Heart left ventricle (tissue), 13 donors: ENCODE measurements at regions not wholly inside any gene's neighbourhood (a gene's known extent, or its start where the extent isn't known, plus 50 kb on each side); places are given as distances from the start of the nearest gene placed in this dataset.

ENCODE experiments used
- CTCF ChIP-seq, 12 donors: fragments of 200-600 bp; sonication (generic) in 4 of 12; IDR thresholded peaks; one replicate each; pipeline versions ENCODE4 v1.5.0 to v1.8.0; 2018 to 2022; ENCODE audit warnings: antibody characterized with exemption in 12 of 12, mild to moderate bottlenecking in 5 of 12
- POLR2A ChIP-seq, 2 donors: fragments of 450-650 bp; IDR thresholded peaks; one replicate each; pipeline ENCODE4 v1.6.1; 2017; ENCODE audit warnings: antibody characterized with exemption in 2 of 2, mild to moderate bottlenecking in 2 of 2, moderate library complexity in 2 of 2
- donor health status: ischemic (EF 13 %, LVEDD 7.1; RV severe dilation, severe dysfunction).
- donor health status: DM: no; HTN: yes; CAD: no.
- donor health status: DM: no; HTN: no; CAD: no.
- donor health status: ischemic (EF 25% LVEDD 6.9; RV normal size, moderate dysfunction).
- donor health status: ischemic (EF 25% LVEDD 5.7; RV mildly dilated, moderate dysfunction).
- donor health status: ischemic (EF 35%, LVEDD 5.7; RV mildly dilated, moderate dysfunction).
- donor health status: nonischemic (EF 11% LVEDD 7.7; RV severe dilation, severe dysfunction).
- donor health status: DM: yes; HTN: yes; CAD: no.
- donor health status: PGD.
- donor health status: ischemic (EF 29% LVEDD 5.4; RV normal size, mild dysfunction).
- donor health status: nonischemic (EF 23%, LVEDD 6.1; RV moderate dilation, normal function).

GRCh38 chr9:14522627-14523379, 170.4 kb downstream of the ZDHHC21 start:
- no peak for TF ChIP-seq CTCF (IDR thresholded peaks at IDR 0.05)
- no peak for TF ChIP-seq POLR2A (IDR thresholded peaks at IDR 0.05)
